ENCODE measurements at regions not wholly inside any gene's neighbourhood (a gene's known extent, or its start where the extent isn't known, plus 50 kb on each side); places are given as distances from the start of the nearest gene placed in this dataset.

- Histone ChIP-seq H3K4me3 (ENCODE audit: low read length in 2 of 2) (no peak overlapping the region), H3K36me3 (ENCODE audit: control insufficient read depth in 2 of 2, insufficient read depth in 2 of 2, low read length in 1 of 2) (no peaks in the 10 kb centered on the region), H3K27me3 (ENCODE audit: control insufficient read depth in 2 of 2, insufficient read depth in 1 of 2, low read length in 1 of 2) (no peaks in the 10 kb centered on the region), H3K27ac (ENCODE audit: low read depth in 1 of 2, low read length in 1 of 2) (no peak overlapping the region), H3K4me1 (ENCODE audit: control insufficient read depth in 2 of 2, insufficient read depth in 2 of 2, low read length in 2 of 2) (no peaks in the 10 kb centered on the region), H3K9me3 (ENCODE audit: control insufficient read depth in 2 of 2, insufficient read depth in 1 of 2, low read length in 1 of 2) (peaks cover 0 to 4% of the 10 kb centered on the region in 2 donors)
- DNase-seq (ENCODE audit: low read depth in 6 of 9, low spot score in 9 of 9), result no peak
- 74% methylated on average over 2 of the region's 2 CpGs for WGBS
These were observed 550.5 kb upstream of the FAT1 start for GRCh38 chr4:187274153-187274552.

GRCh38 chr4:187276736-187277408 is 553.2 kb upstream of the FAT1 start:
- 76% methylated on average over 7 of the region's 7 CpGs for WGBS
- no peak for DNase-seq (ENCODE audit: low read depth in 6 of 9, low spot score in 9 of 9)
- Histone ChIP-seq H3K4me3 (ENCODE audit: low read length in 2 of 2) (no peak overlapping the region), H3K36me3 (ENCODE audit: control insufficient read depth in 2 of 2, insufficient read depth in 2 of 2, low read length in 1 of 2) (no peaks in the 10 kb centered on the region), H3K27me3 (ENCODE audit: control insufficient read depth in 2 of 2, insufficient read depth in 1 of 2, low read length in 1 of 2) (no peaks in the 10 kb centered on the region), H3K4me1 (ENCODE audit: control insufficient read depth in 2 of 2, insufficient read depth in 2 of 2, low read length in 2 of 2) (no peaks in the 10 kb centered on the region), H3K9me3 (ENCODE audit: control insufficient read depth in 2 of 2, insufficient read depth in 1 of 2, low read length in 1 of 2) (peaks cover 2 to 7% of the 10 kb centered on the region in 2 donors), H3K27ac (ENCODE audit: low read depth in 1 of 2, low read length in 1 of 2) (no peak overlapping the region)

- no peaks in the 10 kb centered on the region for H3K4me1 ChIP-seq (ENCODE audit: control insufficient read depth in 2 of 2, insufficient read depth in 2 of 2, low read length in 2 of 2)
- peaks cover 2 to 5% of the 10 kb centered on the region in 2 donors for H3K9me3 ChIP-seq (ENCODE audit: control insufficient read depth in 2 of 2, insufficient read depth in 1 of 2, low read length in 1 of 2)
- no peak overlapping the region for H3K27ac ChIP-seq (ENCODE audit: low read depth in 1 of 2, low read length in 1 of 2)
- no peaks in the 10 kb centered on the region for H3K36me3 ChIP-seq (ENCODE audit: control insufficient read depth in 2 of 2, insufficient read depth in 2 of 2, low read length in 1 of 2)
- no peak overlapping the region for H3K4me3 ChIP-seq (ENCODE audit: low read length in 2 of 2)
- no peaks in the 10 kb centered on the region for H3K27me3 ChIP-seq (ENCODE audit: control insufficient read depth in 2 of 2, insufficient read depth in 1 of 2, low read length in 1 of 2)
- WGBS, result 75% methylated on average over 10 of the region's 10 CpGs
- no peak for DNase-seq (ENCODE audit: low read depth in 6 of 9, low spot score in 9 of 9)
These were observed 559.7 kb upstream of the FAT1 start for GRCh38 chr4:187283201-187283955.

- Histone ChIP-seq H3K4me3 (ENCODE audit: low read length in 2 of 2) (no peak overlapping the region), H3K36me3 (ENCODE audit: control insufficient read depth in 2 of 2, insufficient read depth in 2 of 2, low read length in 1 of 2) (no peaks in the 10 kb centered on the region), H3K27me3 (ENCODE audit: control insufficient read depth in 2 of 2, insufficient read depth in 1 of 2, low read length in 1 of 2) (no peaks in the 10 kb centered on the region), H3K9me3 (ENCODE audit: control insufficient read depth in 2 of 2, insufficient read depth in 1 of 2, low read length in 1 of 2) (peaks cover 0 to 5% of the 10 kb centered on the region in 2 donors), H3K27ac (ENCODE audit: low read depth in 1 of 2, low read length in 1 of 2) (no peak overlapping the region), H3K4me1 (ENCODE audit: control insufficient read depth in 2 of 2, insufficient read depth in 2 of 2, low read length in 2 of 2) (no peaks in the 10 kb centered on the region)
- DNase-seq (ENCODE audit: low read depth in 6 of 9, low spot score in 9 of 9), result no peak
- WGBS, result 44% methylated on average over 6 of the region's 6 CpGs
These were observed 562.9 kb upstream of the FAT1 start for GRCh38 chr4:187286525-187286924.

- no peaks in the 10 kb centered on the region for H3K27me3 ChIP-seq (ENCODE audit: control insufficient read depth in 2 of 2, insufficient read depth in 1 of 2, low read length in 1 of 2)
- H3K36me3 ChIP-seq (ENCODE audit: control insufficient read depth in 2 of 2, insufficient read depth in 2 of 2, low read length in 1 of 2), result no peaks in the 10 kb centered on the region
- DNase-seq (ENCODE audit: low read depth in 6 of 9, low spot score in 9 of 9), result no peak
- peaks cover 0 to 5% of the 10 kb centered on the region in 2 donors for H3K9me3 ChIP-seq (ENCODE audit: control insufficient read depth in 2 of 2, insufficient read depth in 1 of 2, low read length in 1 of 2)
- 44% methylated on average over 2 of the region's 2 CpGs for WGBS
- no peaks in the 10 kb centered on the region for H3K4me1 ChIP-seq (ENCODE audit: control insufficient read depth in 2 of 2, insufficient read depth in 2 of 2, low read length in 2 of 2)
- no peak overlapping the region for H3K4me3 ChIP-seq (ENCODE audit: low read length in 2 of 2)
- H3K27ac ChIP-seq (ENCODE audit: low read depth in 1 of 2, low read length in 1 of 2), result no peak overlapping the region
These were observed 565.7 kb upstream of the FAT1 start for GRCh38 chr4:187289371-187289770.

- 85% methylated on average over 3 of the region's 3 CpGs for WGBS
- Histone ChIP-seq H3K36me3 (ENCODE audit: control insufficient read depth in 2 of 2, insufficient read depth in 2 of 2, low read length in 1 of 2) (no peaks in the 10 kb centered on the region), H3K4me1 (ENCODE audit: control insufficient read depth in 2 of 2, insufficient read depth in 2 of 2, low read length in 2 of 2) (no peaks in the 10 kb centered on the region), H3K9me3 (ENCODE audit: control insufficient read depth in 2 of 2, insufficient read depth in 1 of 2, low read length in 1 of 2) (peaks cover 1 to 14% of the 10 kb centered on the region in 2 donors), H3K4me3 (ENCODE audit: low read length in 2 of 2) (no peak overlapping the region), H3K27ac (ENCODE audit: low read depth in 1 of 2, low read length in 1 of 2) (no peak overlapping the region), H3K27me3 (ENCODE audit: control insufficient read depth in 2 of 2, insufficient read depth in 1 of 2, low read length in 1 of 2) (no peaks in the 10 kb centered on the region)
- no peak for DNase-seq (ENCODE audit: low read depth in 6 of 9, low spot score in 9 of 9)
These were observed 571.2 kb upstream of the FAT1 start for GRCh38 chr4:187294861-187295260.

GRCh38 chr4:187301923-187302322 is 578.3 kb upstream of the FAT1 start:
- Histone ChIP-seq H3K4me3 (ENCODE audit: low read length in 2 of 2) (no peak overlapping the region), H3K27me3 (ENCODE audit: control insufficient read depth in 2 of 2, insufficient read depth in 1 of 2, low read length in 1 of 2) (no peaks in the 10 kb centered on the region), H3K4me1 (ENCODE audit: control insufficient read depth in 2 of 2, insufficient read depth in 2 of 2, low read length in 2 of 2) (no peaks in the 10 kb centered on the region), H3K27ac (ENCODE audit: low read depth in 1 of 2, low read length in 1 of 2) (no peak overlapping the region), H3K36me3 (ENCODE audit: control insufficient read depth in 2 of 2, insufficient read depth in 2 of 2, low read length in 1 of 2) (no peaks in the 10 kb centered on the region), H3K9me3 (ENCODE audit: control insufficient read depth in 2 of 2, insufficient read depth in 1 of 2, low read length in 1 of 2) (peaks cover 0 to 1% of the 10 kb centered on the region in 2 donors)
- DNase-seq (ENCODE audit: low read depth in 6 of 9, low spot score in 9 of 9), result no peak
- WGBS, result 95% methylated on average over 16 of the region's 16 CpGs

- no peak overlapping the region for H3K27ac ChIP-seq (ENCODE audit: low read depth in 1 of 2, low read length in 1 of 2)
- no peak overlapping the region for H3K4me3 ChIP-seq (ENCODE audit: low read length in 2 of 2)
- H3K9me3 ChIP-seq (ENCODE audit: control insufficient read depth in 2 of 2, insufficient read depth in 1 of 2, low read length in 1 of 2), result peaks cover 0 to 1% of the 10 kb centered on the region in 2 donors
- no peak for DNase-seq (ENCODE audit: low read depth in 6 of 9, low spot score in 9 of 9)
- no peaks in the 10 kb centered on the region for H3K27me3 ChIP-seq (ENCODE audit: control insufficient read depth in 2 of 2, insufficient read depth in 1 of 2, low read length in 1 of 2)
- H3K4me1 ChIP-seq (ENCODE audit: control insufficient read depth in 2 of 2, insufficient read depth in 2 of 2, low read length in 2 of 2), result no peaks in the 10 kb centered on the region
- no peaks in the 10 kb centered on the region for H3K36me3 ChIP-seq (ENCODE audit: control insufficient read depth in 2 of 2, insufficient read depth in 2 of 2, low read length in 1 of 2)
- WGBS, result 72% methylated on average over 6 of the region's 6 CpGs
These were observed 578.9 kb upstream of the FAT1 start for GRCh38 chr4:187302457-187303150.

GRCh38 chr4:187304133-187304532 is 580.5 kb upstream of the FAT1 start:
- WGBS, result 88% methylated on average over 10 of the region's 11 CpGs
- Histone ChIP-seq H3K36me3 (ENCODE audit: control insufficient read depth in 2 of 2, insufficient read depth in 2 of 2, low read length in 1 of 2) (no peaks in the 10 kb centered on the region), H3K4me1 (ENCODE audit: control insufficient read depth in 2 of 2, insufficient read depth in 2 of 2, low read length in 2 of 2) (no peaks in the 10 kb centered on the region), H3K9me3 (ENCODE audit: control insufficient read depth in 2 of 2, insufficient read depth in 1 of 2, low read length in 1 of 2) (no peaks in the 10 kb centered on the region), H3K27ac (ENCODE audit: low read depth in 1 of 2, low read length in 1 of 2) (no peak overlapping the region), H3K4me3 (ENCODE audit: low read length in 2 of 2) (no peak overlapping the region), H3K27me3 (ENCODE audit: control insufficient read depth in 2 of 2, insufficient read depth in 1 of 2, low read length in 1 of 2) (no peaks in the 10 kb centered on the region)
- DNase-seq (ENCODE audit: low read depth in 6 of 9, low spot score in 9 of 9), result no peak

Measured in thymus (tissue), 11 donors.